Right atrium auricular region (tissue), 2 donors: ENCODE measurements at regions not wholly inside any gene's neighbourhood (a gene's known extent, or its start where the extent isn't known, plus 50 kb on each side); places are given as distances from the start of the nearest gene placed in this dataset.

Source experiments
- DNase-seq: peaks from one replicate; pipeline ENCODE4 v3.0.0-alpha.2; 2019; ENCODE audit warnings: low spot score
- H3K27ac ChIP-seq, 2 donors: fragments of 200-600 bp; sonication (generic); 1 replicate in 1 of 2; 2 replicates in 1 of 2; pipeline ENCODE4 v1.5.1; 2016 to 2019
- H3K27me3 ChIP-seq, 2 donors: fragments of 200-600 bp; sonication (generic); one replicate each; pipeline versions ENCODE4 v1.5.1 to v1.6.0; 2017 to 2019
- H3K36me3 ChIP-seq: fragments of 200-600 bp; sonication (generic); one replicate; pipeline ENCODE4 v1.5.1; 2016
- H3K4me1 ChIP-seq, 2 donors: fragments of 200-600 bp; sonication (generic); one replicate each; pipeline versions ENCODE4 v1.5.1 to v1.6.0; 2017 to 2019
- H3K4me3 ChIP-seq, 2 donors: fragments of 200-600 bp; sonication (generic); 1 replicate in 1 of 2; 2 replicates in 1 of 2; pipeline ENCODE4 v1.5.1; 2017 to 2019; ENCODE audit warnings: mild to moderate bottlenecking in 1 of 2, moderate library complexity in 1 of 2
- H3K9me3 ChIP-seq, 2 donors: fragments of 200-600 bp; sonication (generic); one replicate each; pipeline ENCODE4 v1.5.1; 2019
- CTCF ChIP-seq, 2 donors: fragments of 200-600 bp; sonication (generic); IDR thresholded peaks; one replicate each; pipeline ENCODE4 v1.5.1; 2019; ENCODE audit warnings: antibody characterized with exemption in 2 of 2

GRCh38 chr10:29763396-29763795 is 128.6 kb upstream of the SVIL start:
- no peak for TF ChIP-seq CTCF (IDR thresholded peaks at IDR 0.05)
- H3K9me3 ChIP-seq, result no peaks in the 10 kb centered on the region
- H3K27me3 ChIP-seq, result no peaks in the 10 kb centered on the region
- DNase-seq, result no peak
- no peak overlapping the region for H3K27ac ChIP-seq
- H3K4me3 ChIP-seq, result no peak overlapping the region
- H3K36me3 ChIP-seq, result no peaks in the 10 kb centered on the region
- H3K4me1 ChIP-seq, result no peaks in the 10 kb centered on the region

- Histone ChIP-seq H3K4me3 (no peak overlapping the region), H3K36me3 (no peaks in the 10 kb centered on the region), H3K4me1 (no peaks in the 10 kb centered on the region), H3K27ac (no peak overlapping the region), H3K9me3 (no peaks in the 10 kb centered on the region), H3K27me3 (no peaks in the 10 kb centered on the region)
- no peak for TF ChIP-seq CTCF (IDR thresholded peaks at IDR 0.05)
- DNase-seq, result peak; percentile 4
Observed at GRCh38 chr10:29761916-29762315, 127.1 kb upstream of the SVIL start.

GRCh38 chr10:29760138-29760900 is 125.5 kb upstream of the SVIL start:
- TF ChIP-seq CTCF (IDR thresholded peaks at IDR 0.05), result no peak
- no peak overlapping the region for H3K4me3 ChIP-seq
- no peaks in the 10 kb centered on the region for H3K4me1 ChIP-seq
- no peaks in the 10 kb centered on the region for H3K36me3 ChIP-seq
- no peak for DNase-seq
- no peaks in the 10 kb centered on the region for H3K9me3 ChIP-seq
- H3K27ac ChIP-seq, result no peak overlapping the region
- no peaks in the 10 kb centered on the region for H3K27me3 ChIP-seq

- Histone ChIP-seq H3K27me3 (no peaks in the 10 kb centered on the region), H3K4me1 (no peaks in the 10 kb centered on the region), H3K27ac (no peak overlapping the region), H3K4me3 (no peak overlapping the region), H3K36me3 (no peaks in the 10 kb centered on the region), H3K9me3 (no peaks in the 10 kb centered on the region)
- DNase-seq, result no peak
- TF ChIP-seq CTCF (IDR thresholded peaks at IDR 0.05), result no peak
Observed at GRCh38 chr10:29757551-29758297, 123.0 kb upstream of the SVIL start.

GRCh38 chr10:29756451-29756850 is 121.7 kb upstream of the SVIL start:
- no peak overlapping the region for H3K4me3 ChIP-seq
- no peaks in the 10 kb centered on the region for H3K36me3 ChIP-seq
- TF ChIP-seq CTCF (IDR thresholded peaks at IDR 0.05), result no peak
- DNase-seq, result no peak
- no peak overlapping the region for H3K27ac ChIP-seq
- H3K27me3 ChIP-seq, result no peaks in the 10 kb centered on the region
- no peaks in the 10 kb centered on the region for H3K9me3 ChIP-seq
- no peaks in the 10 kb centered on the region for H3K4me1 ChIP-seq
